ENCODE measurements at regions not wholly inside any gene's neighbourhood (a gene's known extent, or its start where the extent isn't known, plus 50 kb on each side); places are given as distances from the start of the nearest gene placed in this dataset.

- H3K27me3 ChIP-seq (ENCODE audit: insufficient read depth) = no peaks in the 10 kb centered on the region
- H3K79me2 ChIP-seq (ENCODE audit: insufficient read depth) = no peaks in the 10 kb centered on the region
- no peaks in the 10 kb centered on the region for H3K36me3 ChIP-seq (replicated peaks in 1 of 2; ENCODE audit: control insufficient read depth in 1 of 2, insufficient read depth in 2 of 2, low read length in 1 of 2)
- no peaks in the 10 kb centered on the region for H3K4me1 ChIP-seq (ENCODE audit: control insufficient read depth in 1 of 2, insufficient read depth in 2 of 2, low read depth in 1 of 2, low read length in 1 of 2)
- 42% methylated on average over 4 of the region's 4 CpGs for WGBS (ENCODE audit: low lambda C conversion rate)
- ChIA-PET CTCF (interaction anchor here (0.8 to 2.8 kb wide), 9 partner anchors 9 to 425 kb away, joined by 3 to 23 read pairs (median 3); no protein-coding TSS in a partner anchor), POLR2A (no interaction called here)
- no peak overlapping the region for H3K4me2 ChIP-seq
- H2AFZ ChIP-seq (ENCODE audit: low read depth) = no peak overlapping the region
- no peaks in the 10 kb centered on the region for H3K9me2 ChIP-seq
- peak; percentile 8 for DNase-seq
- no peak overlapping the region for H3K9ac ChIP-seq
- H3K27ac ChIP-seq (ENCODE audit: low read depth in 2 of 2, low read length in 1 of 2) = no peak overlapping the region
- TF ChIP-seq NFIC (IDR thresholded peaks at IDR 0.05; ENCODE audit: borderline replicate concordance) (no peak), SMC3 (IDR thresholded peaks at IDR 0.05; ENCODE audit: low read depth, low read length) (peak; percentile 8; the same call in 1 of the 2 replicates), RAD21 (IDR thresholded peaks at IDR 0.05; ENCODE audit: low read length) (peak; percentile 52)
- no peaks in the 10 kb centered on the region for H3K9me3 ChIP-seq
- H3K4me3 ChIP-seq (ENCODE audit: low read depth in 2 of 2, low read length in 1 of 2) = no peak overlapping the region
- H3F3A ChIP-seq (replicated peaks; ENCODE audit: insufficient read depth) = no peaks in the 10 kb centered on the region
- H4K20me1 ChIP-seq (ENCODE audit: insufficient read depth) = no peaks in the 10 kb centered on the region
Measured at GRCh38 chr16:10314811-10315210, 71.0 kb upstream of the ATF7IP2 start.

GRCh38 chr16:10317425-10318001 is 68.3 kb upstream of the ATF7IP2 start:
- ChIA-PET POLR2A (no interaction called here), CTCF (interaction anchor here (0.9 to 2.9 kb wide), 4 partner anchors 10 to 197 kb away, joined by 4 to 11 read pairs (median 6); no protein-coding TSS in a partner anchor)
- Histone ChIP-seq H3K4me2 (no peak overlapping the region), H3K9me3 (no peaks in the 10 kb centered on the region), H3K27ac (ENCODE audit: low read depth in 2 of 2, low read length in 1 of 2) (no peak overlapping the region), H3K4me3 (ENCODE audit: low read depth in 2 of 2, low read length in 1 of 2) (no peak overlapping the region), H4K20me1 (ENCODE audit: insufficient read depth) (no peaks in the 10 kb centered on the region), H3K79me2 (ENCODE audit: insufficient read depth) (no peaks in the 10 kb centered on the region), H3K36me3 (replicated peaks in 1 of 2; ENCODE audit: control insufficient read depth in 1 of 2, insufficient read depth in 2 of 2, low read length in 1 of 2) (no peaks in the 10 kb centered on the region), H3K4me1 (ENCODE audit: control insufficient read depth in 1 of 2, insufficient read depth in 2 of 2, low read depth in 1 of 2, low read length in 1 of 2) (no peaks in the 10 kb centered on the region), H2AFZ (ENCODE audit: low read depth) (no peak overlapping the region), H3K9me2 (no peaks in the 10 kb centered on the region), H3K9ac (no peak overlapping the region), H3F3A (replicated peaks; ENCODE audit: insufficient read depth) (no peaks in the 10 kb centered on the region), H3K27me3 (ENCODE audit: insufficient read depth) (no peaks in the 10 kb centered on the region)
- WGBS (ENCODE audit: low lambda C conversion rate) = 57% methylated on average over 3 of the region's 3 CpGs
- no peak for TF ChIP-seq EP300 (IDR thresholded peaks at IDR 0.05; ENCODE audit: borderline replicate concordance in 1 of 2, low read depth in 1 of 2, low read length in 1 of 2)
- TF ChIP-seq ZBTB33 (IDR thresholded peaks at IDR 0.05; ENCODE audit: borderline replicate concordance, low read depth) = no peak
- no peak for TF ChIP-seq GABPA (IDR thresholded peaks at IDR 0.05; ENCODE audit: low read depth)
- TF ChIP-seq FOXM1 (IDR thresholded peaks at IDR 0.05; ENCODE audit: low read depth) = no peak
- TF ChIP-seq MAX (IDR thresholded peaks at IDR 0.05; ENCODE audit: low read depth) = no peak
- TF ChIP-seq IRF3 (IDR thresholded peaks at IDR 0.05; ENCODE audit: low read depth, low read length) = no peak
- no peak for TF ChIP-seq RAD21 (IDR thresholded peaks at IDR 0.05; ENCODE audit: low read length)
- no peak for DNase-seq
